Ramos (cell line): ENCODE measurements at regions not wholly inside any gene's neighbourhood (a gene's known extent, or its start where the extent isn't known, plus 50 kb on each side); places are given as distances from the start of the nearest gene placed in this dataset.
"Not testable (repeated sequence)": the region's sequence is repeated elsewhere in the genome, so short reads cannot be mapped to it uniquely, and the experiment has no call there.

Experiments
- in situ Hi-C: fragments of 300-500 bp; cut with MboI; formaldehyde crosslinking; loops from one replicate; pipeline ENCODE4 v1.14.3; 2022; ENCODE audit warnings: low sequenced_read_pairs; ENCODE audit not compliant: unreplicated experiment

- in situ Hi-C loops, result no loop called here
These were observed 778.1 kb upstream of the SLIT2 start for GRCh38 chr4:19473569-19473968.

- in situ Hi-C loops, result no loop called here
These were observed 779.0 kb upstream of the SLIT2 start for GRCh38 chr4:19472666-19473065.

GRCh38 chr4:19470001-19470400, 781.7 kb upstream of the SLIT2 start:
- in situ Hi-C loops, result not testable (repeated sequence)

- in situ Hi-C loops, result no loop called here
These were observed 789.6 kb upstream of the SLIT2 start for GRCh38 chr4:19462117-19462516.

GRCh38 chr4:19455850-19456602, 795.7 kb upstream of the SLIT2 start:
- in situ Hi-C loops, result no loop called here

GRCh38 chr4:19455196-19455595, 796.5 kb upstream of the SLIT2 start:
- in situ Hi-C loops, result no loop called here

- in situ Hi-C loops, result no loop called here
These were observed 813.5 kb upstream of the SLIT2 start for GRCh38 chr4:19438233-19438632.

GRCh38 chr4:19437008-19437407, 814.7 kb upstream of the SLIT2 start:
- in situ Hi-C loops, result no loop called here

GRCh38 chr4:19429684-19430083, 822.0 kb upstream of the SLIT2 start:
- in situ Hi-C loops, result no loop called here

- in situ Hi-C loops, result no loop called here
These were observed 826.6 kb upstream of the SLIT2 start for GRCh38 chr4:19425146-19425545.

- in situ Hi-C loops, result no loop called here
These were observed 834.4 kb upstream of the SLIT2 start for GRCh38 chr4:19417256-19417655.

GRCh38 chr4:19416146-19416545, 835.6 kb upstream of the SLIT2 start:
- in situ Hi-C loops, result no loop called here

GRCh38 chr4:19408490-19408889, 843.2 kb upstream of the SLIT2 start:
- in situ Hi-C loops, result no loop called here

- in situ Hi-C loops, result no loop called here
These were observed 844.9 kb upstream of the SLIT2 start for GRCh38 chr4:19406789-19407188.

GRCh38 chr4:19403786-19404370, 847.8 kb upstream of the SLIT2 start:
- in situ Hi-C loops, result no loop called here

- in situ Hi-C loops, result no loop called here
These were observed 849.1 kb upstream of the SLIT2 start for GRCh38 chr4:19402581-19403065.

GRCh38 chr4:19401301-19402080, 850.2 kb upstream of the SLIT2 start:
- in situ Hi-C loops, result no loop called here

- in situ Hi-C loops, result no loop called here
These were observed 850.9 kb upstream of the SLIT2 start for GRCh38 chr4:19400820-19401219.

- in situ Hi-C loops, result no loop called here
These were observed 852.7 kb upstream of the SLIT2 start for GRCh38 chr4:19399001-19399400.

GRCh38 chr4:19386786-19387185, 864.9 kb upstream of the SLIT2 start:
- in situ Hi-C loops, result no loop called here
